ENCODE measurements at regions not wholly inside any gene's neighbourhood (a gene's known extent, or its start where the extent isn't known, plus 50 kb on each side); places are given as distances from the start of the nearest gene placed in this dataset.
"Not testable (repeated sequence)": the region's sequence is repeated elsewhere in the genome, so short reads cannot be mapped to it uniquely, and the experiment has no call there.

DNA sequence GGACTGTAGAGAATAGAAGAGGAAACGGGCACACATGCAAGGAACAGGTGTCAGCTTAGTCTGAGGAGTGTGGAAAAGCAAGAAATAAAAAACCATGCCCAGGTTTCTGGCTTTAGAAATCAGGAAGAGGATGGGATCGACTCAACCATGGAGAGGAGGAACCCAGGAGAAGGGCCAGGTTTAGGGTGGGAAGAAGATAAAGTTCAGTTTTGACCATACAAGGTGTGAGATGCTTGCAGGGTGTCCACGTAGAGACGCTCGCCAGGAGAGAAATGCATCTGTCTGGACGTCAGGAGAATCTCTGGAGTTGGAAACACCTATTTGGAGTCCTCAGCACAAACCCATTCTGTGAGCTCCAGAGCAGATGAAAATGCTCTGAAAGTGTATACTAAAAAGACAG lies 275.1 kb downstream of the CYRIA start:
- DNase-seq: no peak

DNA sequence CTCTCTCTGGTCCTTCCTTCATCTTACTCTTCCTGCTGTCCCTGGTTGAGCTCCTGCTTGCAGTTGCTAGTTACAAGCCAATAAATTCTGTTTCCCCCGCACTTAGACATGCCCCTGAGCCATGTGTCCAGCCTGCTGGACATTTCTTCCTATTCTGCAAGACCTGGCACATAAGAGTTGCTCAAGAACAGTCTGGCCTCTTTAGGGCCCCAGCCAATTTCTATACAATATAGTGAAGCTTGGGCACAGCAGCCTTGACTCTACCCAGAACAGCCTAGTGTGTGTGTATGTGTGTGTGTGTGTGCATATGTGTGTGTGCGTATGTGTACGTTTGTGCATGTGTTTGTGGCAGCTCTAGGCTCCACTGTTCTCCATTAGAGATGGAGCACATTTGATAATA lies 276.0 kb downstream of the CYRIA start:
- DNase-seq: no peak

DNA sequence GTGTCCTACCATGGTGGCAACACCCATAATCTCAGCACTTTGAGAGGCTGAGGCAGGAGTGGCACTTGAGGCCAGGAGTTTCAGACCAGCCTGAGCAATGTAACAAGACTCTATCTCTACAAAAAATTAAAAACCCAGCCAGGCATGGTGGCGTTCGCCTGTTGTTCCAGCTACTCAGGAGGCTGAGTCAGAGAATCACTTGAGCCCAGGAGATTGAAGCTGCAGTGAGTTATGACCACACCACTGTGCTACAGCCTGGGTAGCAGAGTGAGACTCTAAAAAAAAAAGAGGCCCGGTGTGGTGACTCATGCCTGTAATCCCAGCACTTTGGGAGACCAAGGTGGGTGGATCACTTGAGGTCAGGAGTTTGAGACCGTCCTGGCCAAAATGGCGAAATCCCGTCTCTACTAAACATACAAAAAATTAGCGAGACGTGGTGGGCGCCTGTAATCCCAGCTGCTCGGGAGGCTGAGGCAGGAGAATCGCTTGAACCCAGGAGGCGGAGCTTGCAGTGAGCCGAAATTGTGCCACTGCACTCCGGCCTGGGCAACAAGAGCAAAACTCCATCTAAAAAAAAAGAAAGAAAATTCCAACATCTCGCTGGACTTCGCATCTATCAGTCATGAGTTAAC lies 277.3 kb downstream of the CYRIA start:
- DNase-seq: not testable (repeated sequence)

DNA sequence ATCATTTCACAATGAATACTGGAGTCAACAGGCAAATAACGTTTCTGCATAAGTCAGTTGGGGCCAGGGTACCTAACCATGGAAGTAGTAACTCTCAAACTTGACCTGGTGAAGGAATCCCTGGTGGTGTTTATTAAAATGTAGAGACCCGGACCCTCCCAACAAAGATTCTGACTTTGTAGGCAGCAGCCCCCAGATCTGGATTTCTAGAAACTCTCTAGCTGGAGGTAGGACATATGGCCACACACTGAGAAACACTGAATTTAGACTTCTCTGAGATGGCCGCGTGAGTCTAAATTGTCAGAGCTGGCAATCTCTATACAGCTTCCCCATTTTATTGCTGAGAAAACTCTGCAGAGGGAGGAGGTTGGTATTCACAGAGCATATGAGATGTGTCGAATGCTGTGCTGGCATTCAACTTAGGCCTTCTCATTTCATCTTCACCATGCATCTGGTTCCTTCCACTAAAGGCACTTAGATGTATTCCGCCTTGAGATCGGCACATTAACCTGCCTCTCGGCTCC lies 278.1 kb downstream of the CYRIA start:
- DNase-seq: no peak

DNA sequence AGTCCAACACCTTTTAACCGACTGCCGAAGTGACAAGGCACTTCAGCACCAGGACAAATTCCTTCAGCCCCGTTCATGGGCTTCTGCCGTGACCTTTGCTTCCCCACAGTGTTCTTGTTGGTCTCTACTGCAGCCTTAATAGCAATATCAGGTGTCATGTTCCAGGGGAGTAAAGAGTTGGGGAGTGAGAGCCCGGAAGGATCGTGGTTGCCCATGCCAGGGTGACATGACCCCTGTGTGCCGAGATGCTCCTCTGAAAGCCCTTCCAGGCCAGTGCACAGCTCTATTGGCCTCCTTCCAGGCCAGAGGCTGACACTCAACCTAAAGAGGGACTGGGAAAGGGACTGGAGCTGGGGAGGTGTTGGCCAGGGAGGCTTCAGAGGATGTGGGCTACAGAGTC lies 279.2 kb downstream of the CYRIA start:
- DNase-seq: no peak

DNA sequence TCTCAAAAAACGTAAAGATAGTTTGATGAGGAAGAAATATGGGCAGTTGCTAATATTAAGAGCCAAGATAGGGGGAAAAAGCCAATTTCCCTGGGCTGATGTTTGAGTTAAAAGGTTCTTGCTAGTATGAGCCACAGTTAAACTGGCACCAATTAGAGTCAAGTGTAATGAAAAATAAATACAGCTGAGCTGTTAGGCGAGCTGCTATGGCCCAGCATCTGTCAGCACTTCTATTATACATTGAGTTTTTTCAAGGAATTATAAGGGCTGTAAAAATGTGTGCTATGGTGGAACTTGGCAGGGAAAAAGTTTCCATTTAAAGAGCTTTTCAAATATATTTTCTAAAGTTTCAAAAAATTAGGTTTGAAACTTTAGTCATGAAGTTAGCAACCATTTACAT lies 279.6 kb downstream of the CYRIA start:
- DNase-seq: no peak

DNA sequence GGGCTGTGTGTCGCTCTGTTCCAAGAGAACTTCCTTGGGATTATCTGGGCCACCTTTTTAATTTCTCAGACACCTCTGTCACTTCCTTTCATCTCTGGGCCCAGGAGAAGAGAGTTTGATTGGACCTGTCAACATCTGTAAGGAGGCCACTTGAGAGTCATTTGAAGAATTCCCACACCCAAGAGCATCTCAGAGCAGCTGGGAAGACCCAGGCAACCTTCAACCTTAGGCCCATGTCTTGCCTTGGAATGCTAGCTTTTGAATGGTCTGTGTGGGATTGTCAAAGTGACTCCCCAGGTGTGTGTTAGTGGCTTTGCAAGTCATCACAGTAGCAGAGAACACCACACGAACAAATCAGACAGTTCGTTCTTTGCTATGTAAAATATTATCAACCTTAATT lies 280.3 kb downstream of the CYRIA start:
- no peak for DNase-seq

DNA sequence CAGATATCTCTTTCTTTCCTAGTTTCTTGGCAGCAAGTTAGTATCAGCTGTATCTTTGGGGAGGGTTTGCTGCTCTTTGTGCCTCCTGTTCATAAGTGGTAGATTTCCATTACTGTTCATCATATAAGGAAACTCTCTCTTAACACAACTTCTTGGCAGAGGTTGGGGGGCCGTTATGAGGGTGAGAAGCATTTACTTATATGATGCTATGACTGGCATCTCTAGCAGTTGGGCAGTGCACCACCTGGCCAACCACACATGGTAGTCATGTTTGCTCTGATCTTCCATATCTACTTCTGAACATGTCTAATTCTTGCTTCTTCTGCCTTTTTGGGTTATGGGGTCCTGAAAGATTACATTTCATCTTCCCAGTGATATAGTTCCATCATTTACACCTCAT lies 282.2 kb downstream of the CYRIA start:
- DNase-seq: no peak

DNA sequence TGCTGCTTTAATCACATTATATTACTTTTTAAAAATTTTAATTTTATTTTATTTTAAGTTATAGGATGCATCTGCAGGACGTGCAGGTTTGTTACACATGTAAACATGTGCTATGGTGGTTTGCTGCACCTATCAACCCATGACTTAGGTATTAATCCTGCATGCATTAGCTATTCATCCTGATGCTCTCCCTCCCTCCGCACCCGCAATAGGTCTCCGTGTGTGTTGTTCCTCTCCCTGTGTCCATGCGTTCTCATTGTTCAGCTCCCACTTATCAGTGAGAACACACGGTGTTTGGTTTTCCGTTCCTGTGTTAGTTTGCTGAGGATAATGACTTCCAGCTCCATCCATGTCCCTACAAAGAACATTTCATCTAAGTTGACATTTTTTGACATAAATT lies 283.2 kb downstream of the CYRIA start:
- no peak for DNase-seq

DNA sequence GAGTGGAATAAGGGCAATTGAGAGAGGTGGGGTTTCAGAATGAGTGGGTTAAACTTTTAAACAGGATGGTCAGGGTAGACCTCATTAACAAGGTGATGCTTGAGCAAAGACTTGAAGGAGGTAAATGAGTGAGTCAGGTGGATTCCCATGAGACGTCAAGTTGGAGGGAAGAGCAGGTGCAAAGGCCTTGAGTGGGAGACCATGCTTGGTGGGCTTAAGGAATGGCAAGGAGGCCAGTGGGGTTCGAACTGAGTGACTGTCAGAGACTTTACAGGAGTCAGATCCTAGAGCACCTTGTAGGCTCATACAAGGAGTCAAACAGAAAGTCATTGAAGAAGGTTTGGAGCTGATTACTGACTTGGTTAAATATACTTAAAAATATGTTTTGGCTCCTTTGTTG lies 284.1 kb downstream of the CYRIA start:
- no peak for DNase-seq

DNA sequence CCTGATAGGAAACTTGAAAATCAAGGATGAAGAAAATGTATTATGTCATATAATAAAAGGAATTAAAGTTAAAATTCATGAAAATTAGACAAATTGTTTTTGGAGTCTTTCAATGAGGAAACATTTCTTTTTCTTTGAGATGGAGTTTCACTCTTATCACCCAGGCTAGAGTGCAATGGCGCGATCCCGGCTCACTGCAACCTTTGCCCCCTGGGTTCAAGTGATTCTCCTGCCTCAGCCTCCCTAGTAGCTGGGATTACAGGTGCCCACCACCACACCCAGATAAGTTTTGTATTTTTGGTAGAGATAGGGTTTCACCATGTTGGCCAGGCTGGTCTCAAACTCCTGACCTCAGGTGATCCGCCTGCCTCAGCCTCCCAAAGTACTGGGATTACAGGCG lies 285.7 kb downstream of the CYRIA start:
- DNase-seq: not testable (repeated sequence)

DNA sequence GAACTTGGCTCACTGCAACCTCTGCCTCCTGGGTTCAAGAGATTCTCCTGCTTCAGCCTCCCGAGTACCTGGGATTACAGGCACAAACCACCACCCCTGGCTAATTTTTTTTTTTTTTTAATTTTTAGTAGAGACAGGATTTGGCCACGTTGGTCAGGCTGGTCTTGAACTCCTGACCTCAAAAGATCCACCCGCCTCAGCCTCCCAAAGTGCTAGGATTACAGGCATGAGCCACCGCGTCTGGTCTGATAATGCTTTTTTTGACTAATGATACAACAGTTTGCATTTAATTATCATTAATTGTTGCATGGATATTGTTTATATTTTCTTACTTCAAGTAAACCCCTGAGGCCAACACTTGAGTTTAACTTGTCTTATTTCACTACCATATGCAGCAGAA lies 286.6 kb downstream of the CYRIA start:
- not testable (repeated sequence) for DNase-seq

DNA sequence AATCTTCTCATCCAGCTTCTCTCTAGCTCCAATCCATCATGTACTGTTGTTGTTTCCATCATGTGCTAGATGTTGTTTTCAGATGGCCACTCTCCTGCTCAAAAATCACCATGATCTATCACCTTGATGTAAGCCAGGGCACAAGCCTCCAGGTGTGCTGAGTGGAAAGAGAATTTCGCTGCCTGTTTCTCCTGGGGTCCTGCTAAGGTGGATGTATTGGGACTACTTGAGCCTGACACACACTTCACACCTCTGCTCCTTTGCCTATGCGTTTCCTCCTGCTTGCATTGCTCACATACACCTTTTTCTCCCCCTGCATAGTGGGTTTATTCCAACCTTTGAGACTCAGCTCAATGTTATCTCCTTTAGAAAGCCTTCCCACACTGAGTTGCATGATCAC lies 287.6 kb downstream of the CYRIA start:
- DNase-seq: no peak

DNA sequence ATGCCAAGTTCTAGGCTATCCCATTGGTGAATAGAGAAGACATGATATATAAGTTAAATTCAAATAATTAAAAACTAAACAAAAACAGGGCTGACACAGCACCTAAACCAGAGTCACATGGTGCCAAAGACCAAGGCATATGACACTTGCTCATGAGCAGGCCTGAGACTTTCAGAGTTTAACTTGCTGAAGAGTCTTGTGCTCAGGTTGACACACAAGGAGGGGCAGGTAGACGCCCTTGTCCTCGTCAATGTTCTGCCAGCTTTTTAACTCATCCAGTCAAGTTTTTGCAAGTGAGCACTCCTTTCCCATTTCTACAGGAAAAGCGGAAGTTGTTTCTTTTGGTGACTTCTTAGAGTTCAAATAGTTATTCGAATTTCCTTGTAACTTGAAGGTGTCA lies 289.7 kb downstream of the CYRIA start:
- DNase-seq: no peak

DNA sequence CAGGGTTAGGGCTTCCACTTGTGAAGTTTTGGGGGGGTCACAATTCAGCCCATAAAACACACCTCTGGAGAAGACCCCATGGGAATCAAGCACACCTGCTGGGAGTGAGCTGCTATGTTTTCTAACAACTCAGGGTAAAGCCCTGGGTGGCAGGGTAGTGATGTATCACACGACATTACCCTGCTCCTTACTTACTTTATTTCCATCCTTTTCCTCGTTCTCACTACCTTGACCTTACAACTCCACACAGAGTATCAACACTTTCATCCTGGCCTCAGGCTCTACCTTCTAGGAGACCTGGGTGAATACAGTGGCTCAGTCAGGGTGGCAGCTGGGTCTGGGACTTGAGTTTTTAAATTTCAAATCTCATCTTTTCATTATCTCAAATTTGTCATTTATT lies 290.3 kb downstream of the CYRIA start:
- no peak for DNase-seq

DNA sequence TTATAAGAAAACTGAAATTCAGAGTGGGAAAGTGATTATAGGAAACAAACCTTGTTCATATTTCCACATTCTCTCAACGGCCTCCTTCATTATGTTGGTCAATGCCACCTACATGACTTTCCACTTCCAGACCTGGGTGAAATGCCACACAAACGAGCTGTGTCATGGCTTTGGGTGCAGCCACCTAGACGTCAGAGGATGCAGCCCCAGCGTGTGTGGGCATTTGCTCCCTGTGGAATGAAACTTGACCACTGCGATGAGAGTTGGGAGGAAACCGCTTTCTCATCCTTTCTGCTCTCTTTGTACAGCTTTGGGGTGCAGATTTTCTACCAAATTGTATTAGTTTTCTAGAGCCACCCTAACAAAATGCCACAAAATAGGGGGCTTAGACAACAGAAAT lies 291.0 kb downstream of the CYRIA start:
- no peak for DNase-seq

DNA sequence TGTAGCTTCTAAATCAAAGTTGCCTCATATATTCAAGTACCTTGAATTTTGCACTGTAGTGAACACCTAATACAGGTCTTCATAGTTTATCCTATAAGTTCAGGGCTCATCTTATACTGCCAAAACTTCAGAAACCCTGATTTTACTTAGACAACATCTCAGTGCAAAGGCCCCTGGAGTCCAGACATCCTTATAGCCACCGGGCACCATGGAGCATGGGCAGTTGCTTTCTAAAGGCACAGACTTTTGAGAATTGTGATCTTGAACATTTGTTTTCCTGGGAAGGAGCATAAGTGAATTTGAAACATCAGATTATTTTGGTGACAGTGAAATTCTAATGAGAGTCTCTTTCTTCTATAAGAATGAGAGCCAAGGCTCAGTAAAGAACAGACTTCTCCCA lies 292.3 kb downstream of the CYRIA start:
- no peak for DNase-seq

DNA sequence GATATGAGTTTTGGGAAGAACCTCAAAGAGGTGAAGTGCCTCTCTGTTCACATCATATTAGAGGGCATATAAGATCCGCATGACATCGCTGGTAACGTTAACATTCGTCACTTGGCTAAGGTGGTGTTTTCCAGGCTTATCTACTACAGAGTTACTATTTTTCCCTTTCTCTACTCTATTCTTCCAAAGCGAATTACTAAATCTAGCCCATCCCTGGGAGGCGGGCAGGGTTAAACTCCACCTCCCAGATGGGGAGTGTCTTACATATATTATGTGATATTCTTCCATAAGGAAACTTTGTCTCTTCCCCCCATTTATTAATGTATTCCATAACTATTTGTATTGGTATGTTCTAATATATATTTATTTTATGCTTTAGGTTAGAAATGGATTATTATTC lies 293.9 kb downstream of the CYRIA start:
- no peak for DNase-seq

DNA sequence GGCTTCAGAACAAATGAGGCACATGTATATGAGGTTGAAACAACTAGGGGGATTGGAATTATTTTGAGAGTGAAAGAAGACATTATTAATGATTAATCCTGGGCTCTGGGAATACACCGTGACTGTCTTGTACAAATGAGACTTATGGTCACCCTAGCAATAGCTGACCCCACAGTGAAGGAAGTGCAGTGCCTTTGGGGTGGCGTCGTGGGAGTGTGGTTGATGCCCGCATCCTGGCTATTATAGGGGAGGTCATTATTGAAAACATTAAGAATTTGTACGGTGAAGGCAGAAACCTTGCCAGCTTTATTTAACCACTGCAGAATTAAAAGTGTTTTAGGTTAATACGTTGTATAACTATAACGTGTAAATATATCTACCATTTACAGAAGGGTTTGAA lies 296.7 kb downstream of the CYRIA start:
- DNase-seq: no peak

DNA sequence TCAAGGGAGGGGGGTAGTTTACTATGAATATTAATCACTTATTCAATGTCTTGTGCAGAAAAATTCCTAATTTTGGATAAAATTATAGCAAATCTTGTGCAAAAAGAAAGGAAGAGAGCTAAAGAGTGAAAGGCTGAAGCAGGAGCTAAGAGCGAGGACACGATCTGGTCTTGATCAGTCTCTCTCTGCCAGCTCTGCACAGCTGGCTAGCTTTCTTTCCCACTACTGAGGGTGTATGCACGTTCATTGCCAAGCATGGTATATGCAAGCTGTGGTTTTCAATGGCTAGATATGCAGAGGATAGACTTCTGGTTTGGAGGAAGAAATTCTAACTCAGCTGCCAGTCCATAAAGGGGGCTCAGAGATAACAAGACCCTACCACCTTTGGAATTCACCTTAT lies 297.3 kb downstream of the CYRIA start:
- no peak for DNase-seq

DNA sequence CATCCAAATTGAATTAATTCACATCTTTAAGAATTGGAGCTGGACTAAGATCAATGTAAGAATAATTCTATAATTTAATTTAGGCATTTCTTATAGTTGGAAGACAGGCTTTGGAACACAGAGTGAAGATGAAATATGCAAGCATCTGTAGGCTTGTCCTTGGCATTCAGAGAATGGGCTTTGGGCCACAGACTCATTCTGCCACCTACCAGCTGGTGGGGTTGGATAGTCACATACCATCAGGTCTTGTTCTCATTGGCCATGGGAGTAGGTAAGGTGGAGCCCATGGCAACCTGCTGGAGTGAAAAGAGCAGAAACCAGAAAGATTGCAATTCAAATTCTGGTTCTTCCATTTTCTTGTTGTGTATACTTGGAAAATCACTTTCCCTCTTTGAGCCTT lies 300.3 kb downstream of the CYRIA start:
- DNase-seq: no peak

DNA sequence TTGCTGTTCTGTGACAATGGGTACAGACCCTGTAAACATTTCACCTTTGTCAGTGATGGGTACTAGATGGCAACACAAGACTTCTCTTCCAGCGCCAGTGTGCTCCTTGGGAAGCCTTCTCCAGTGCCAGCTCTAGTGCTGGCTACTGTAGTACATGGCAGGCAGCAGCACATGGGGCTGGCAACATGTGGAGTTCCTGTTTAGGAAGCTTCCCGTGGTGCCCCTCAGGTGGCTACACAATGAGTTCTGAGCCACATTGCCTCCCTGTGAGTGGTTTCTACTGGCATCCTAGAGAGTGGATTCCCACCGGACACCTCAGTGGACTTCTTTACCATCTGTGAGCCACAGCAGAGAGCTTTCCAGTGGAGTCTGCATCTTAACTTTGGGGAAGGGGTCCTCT lies 302.1 kb downstream of the CYRIA start:
- no peak for DNase-seq

DNA sequence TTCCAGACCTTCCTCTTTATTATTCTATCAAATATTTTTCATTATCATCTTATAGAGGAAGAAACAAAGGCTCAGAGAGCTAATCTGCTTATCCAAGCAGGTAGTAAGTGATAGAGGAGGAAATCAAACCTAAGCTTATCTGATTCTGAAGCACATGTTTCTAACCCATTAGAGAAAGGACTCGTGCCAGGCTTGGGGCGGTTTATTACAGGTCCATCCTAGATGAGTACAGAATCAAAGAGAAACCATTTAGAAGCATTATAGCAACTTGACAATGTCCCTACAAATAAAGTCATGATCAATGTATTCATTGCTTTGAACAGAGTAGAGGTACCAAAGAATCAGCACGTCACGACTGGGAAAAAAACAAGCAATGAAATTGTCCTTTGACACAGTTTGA lies 303.0 kb downstream of the CYRIA start:
- no peak for DNase-seq

DNA sequence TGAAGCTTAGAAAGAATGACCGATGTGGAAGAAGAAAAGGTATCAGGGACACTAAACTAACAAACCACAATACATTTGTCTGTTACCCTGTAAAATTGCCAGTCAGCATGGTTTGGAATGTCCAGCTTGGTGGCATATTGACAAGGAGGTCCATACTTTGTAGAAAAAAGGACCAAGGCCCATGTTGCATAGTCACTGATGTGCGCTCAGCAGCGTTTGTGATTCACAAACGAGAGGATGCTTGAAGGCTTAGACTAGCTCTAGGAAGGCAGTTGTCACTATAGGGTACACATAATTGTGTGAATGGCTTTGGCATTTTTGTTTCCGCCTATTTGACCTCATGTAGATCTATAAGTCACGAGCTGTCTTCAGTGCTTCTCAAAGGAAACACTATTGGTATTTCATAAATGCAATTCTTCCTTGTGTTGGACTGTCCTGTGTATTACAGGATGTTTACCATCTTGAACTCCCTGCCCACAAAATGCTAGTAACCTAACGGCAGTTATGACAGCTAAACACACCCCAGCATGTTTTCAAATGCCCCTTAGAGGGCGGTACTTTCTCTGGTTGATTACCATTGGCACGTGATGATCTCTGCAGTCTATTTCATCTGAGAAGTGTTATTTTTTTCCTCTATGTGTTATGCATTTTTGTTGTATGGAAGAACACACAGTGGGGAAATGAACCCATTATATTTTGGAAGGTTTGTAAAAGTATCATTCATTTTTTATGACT lies 304.2 kb downstream of the CYRIA start:
- DNase-seq: peak; percentile 3

DNA sequence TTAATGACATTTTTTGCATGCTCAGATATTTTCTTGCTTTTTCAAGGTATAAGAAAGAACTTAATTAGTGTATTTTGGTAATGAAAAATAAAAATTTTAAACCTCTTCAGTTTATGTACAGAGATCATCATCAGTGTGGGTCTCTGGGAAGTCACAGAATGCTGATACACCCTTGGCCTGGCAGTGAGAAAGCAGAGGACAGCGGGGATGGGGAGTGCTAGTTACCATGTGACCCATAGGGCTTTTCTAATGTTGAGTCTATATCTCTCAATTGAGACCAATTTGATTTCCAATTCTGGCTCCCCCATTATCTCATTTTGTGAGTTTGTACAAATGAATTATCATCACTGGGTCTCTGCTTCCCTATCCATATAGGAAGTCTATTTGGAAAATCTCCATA lies 305.7 kb downstream of the CYRIA start:
- no peak for DNase-seq

All from OCI-M1 (cell line).